GM23248 (cell line): ENCODE measurements at regions not wholly inside any gene's neighbourhood (a gene's known extent, or its start where the extent isn't known, plus 50 kb on each side); places are given as distances from the start of the nearest gene placed in this dataset.

ENCODE experiments used
- DNase-seq: peaks from one replicate; pipeline ENCODE4 v3.0.0-alpha.2; 2015
- H2AFZ ChIP-seq: fragments of 200-600 bp; sonication (generic); 2 replicates; pipeline ENCODE4 v1.6.1; 2016; ENCODE audit warnings: antibody characterized with exemption
- H3F3A ChIP-seq: fragments of 200-600 bp; sonication (generic); 2 replicates; pipeline ENCODE4 v1.6.1; 2016; ENCODE audit warnings: mild to moderate bottlenecking, antibody characterized with exemption, mixed run types; ENCODE audit not compliant: insufficient read depth
- H3K27ac ChIP-seq: fragments of 200-600 bp; sonication (generic); 2 replicates; pipeline ENCODE4 v1.5.1; 2016; ENCODE audit warnings: mild to moderate bottlenecking
- H3K27me3 ChIP-seq: fragments of 200-600 bp; sonication (generic); replicated peaks from 2 replicates; pipeline ENCODE4 v1.6.1; 2016; ENCODE audit warnings: mild to moderate bottlenecking; ENCODE audit not compliant: insufficient read depth
- H3K36me3 ChIP-seq: fragments of 200-600 bp; sonication (generic); 2 replicates; pipeline ENCODE4 v1.6.1; 2016; ENCODE audit warnings: low read depth, mild to moderate bottlenecking
- H3K4me1 ChIP-seq: fragments of 200-600 bp; sonication (generic); 2 replicates; pipeline ENCODE4 v1.6.1; 2016; ENCODE audit warnings: mild to moderate bottlenecking; ENCODE audit not compliant: insufficient read depth
- H3K4me2 ChIP-seq: fragments of 200-600 bp; sonication (generic); one replicate; pipeline ENCODE4 v1.6.1; 2016; ENCODE audit warnings: mild to moderate bottlenecking; ENCODE audit not compliant: unreplicated experiment
- H3K4me3 ChIP-seq: fragments of 200-600 bp; sonication (generic); 2 replicates; pipeline ENCODE4 v1.5.1; 2016; ENCODE audit warnings: mild to moderate bottlenecking
- H3K79me2 ChIP-seq: fragments of 200-600 bp; sonication (generic); 2 replicates; pipeline ENCODE4 v1.6.1; 2016; ENCODE audit warnings: mild to moderate bottlenecking; ENCODE audit not compliant: insufficient read depth
- H3K9ac ChIP-seq: fragments of 200-600 bp; sonication (generic); 2 replicates; pipeline ENCODE4 v1.6.1; 2016; ENCODE audit warnings: mild to moderate bottlenecking
- H3K9me2 ChIP-seq: fragments of 200-600 bp; sonication (generic); 2 replicates; pipeline ENCODE4 v1.6.1; 2016; ENCODE audit warnings: mixed run types, mild to moderate bottlenecking, moderate library complexity; ENCODE audit not compliant: insufficient read depth
- H3K9me3 ChIP-seq: fragments of 200-600 bp; sonication (generic); one replicate; pipeline ENCODE4 v1.6.1; 2017; ENCODE audit warnings: low read depth
- H4K20me1 ChIP-seq: fragments of 200-600 bp; sonication (generic); 2 replicates; pipeline ENCODE4 v1.6.0; 2016; ENCODE audit not compliant: insufficient read depth
- EZH2 ChIP-seq: fragments of 200-600 bp; sonication (generic); IDR thresholded peaks from 2 replicates; pipeline ENCODE4 v1.6.1; 2018; ENCODE audit warnings: antibody characterized with exemption, mild to moderate bottlenecking; ENCODE audit not compliant: insufficient read depth, poor library complexity, severe bottlenecking
- EZH2phosphoT487 ChIP-seq: fragments of 200-600 bp; sonication (generic); IDR thresholded peaks from 2 replicates; pipeline ENCODE4 v1.6.1; 2018; ENCODE audit warnings: antibody characterized with exemption, moderate library complexity, mild to moderate bottlenecking, low read depth; ENCODE audit not compliant: insufficient read depth
- WGBS, 2 experiments: methylation state at CpG; one replicate each; pipeline ENCODE4 v1.1.6; 2015 to 2017; ENCODE audit warnings: low lambda C conversion rate in 2 of 2, low coverage in 1 of 2; ENCODE audit errors: missing lambda C conversion rate in 2 of 2; 5-methylcytosine and 5-hydroxymethylcytosine counted together
- in situ Hi-C: fragments of 300-500 bp; cut with MboI; formaldehyde crosslinking; loops from 2 replicates; pipeline ENCODE4 v1.15.0; 2020

DNA sequence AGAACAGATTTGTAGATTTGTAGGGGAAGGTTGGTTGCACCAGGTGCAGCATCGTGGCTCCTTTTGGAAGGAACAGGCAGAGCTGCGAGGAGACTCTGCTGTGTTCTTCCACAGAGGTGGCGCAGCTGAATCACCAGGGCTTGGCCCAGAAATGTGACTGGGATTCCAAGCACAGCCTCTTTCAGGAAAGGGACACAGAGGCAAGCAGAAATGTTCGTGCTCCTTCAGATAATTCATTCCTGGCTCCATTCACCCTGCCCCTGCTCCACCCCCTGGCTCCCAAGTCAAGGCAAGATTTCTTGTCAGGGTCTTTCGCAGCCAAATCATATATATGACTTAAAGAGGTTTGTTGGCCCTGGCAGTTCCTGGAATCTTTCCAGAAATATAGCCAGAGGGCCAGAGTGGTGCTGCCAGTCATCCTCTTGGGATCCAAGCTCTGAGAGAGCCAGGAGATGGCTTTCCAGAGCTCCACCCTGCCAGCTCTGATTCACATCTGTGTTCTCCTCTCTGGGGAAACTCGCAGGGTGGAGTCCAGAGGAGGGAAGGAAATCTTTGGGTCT is 203.9 kb upstream of the TANK start:
- Histone ChIP-seq H3K4me2 (peak overlapping the region; percentile 51), H3F3A (peaks cover 17% of the 10 kb centered on the region), H4K20me1 (no peaks in the 10 kb centered on the region), H3K27me3 (no peaks in the 10 kb centered on the region), H3K9me3 (no peaks in the 10 kb centered on the region), H3K79me2 (no peaks in the 10 kb centered on the region), H3K27ac (peak overlapping the region; percentile 61), H3K9ac (peak overlapping the region; percentile 4; the same call in 1 of the 2 replicates), H3K36me3 (no peaks in the 10 kb centered on the region), H3K9me2 (no peaks in the 10 kb centered on the region), H2AFZ (peak overlapping the region; percentile 54), H3K4me3 (no peak overlapping the region), H3K4me1 (peaks cover 32% of the 10 kb centered on the region)
- in situ Hi-C loops = no loop called here
- DNase-seq = peak; percentile 89
- TF ChIP-seq EZH2 (no peak), EZH2phosphoT487 (no peak)
- 16 to 25% methylated on average over 6 of the region's 6 CpGs for WGBS, 2 experiments

DNA sequence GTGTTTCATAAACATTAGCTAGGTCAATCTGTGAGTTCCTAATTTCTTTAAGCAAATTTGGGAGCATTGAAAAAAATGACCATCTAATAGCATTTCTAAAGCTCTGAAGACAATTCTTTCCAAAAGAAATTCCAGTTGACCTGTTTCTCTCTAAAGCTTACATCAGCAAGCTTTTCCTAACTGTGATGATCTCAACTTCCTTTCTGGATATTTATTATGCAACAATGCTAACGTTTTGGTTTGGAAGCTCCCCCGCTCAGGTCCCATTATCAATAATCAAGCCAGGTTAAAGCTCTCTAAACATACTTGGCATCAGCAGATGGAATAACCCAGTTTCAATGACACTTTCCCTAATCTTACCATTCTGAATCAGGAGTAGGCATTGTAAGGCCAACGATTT is 196.3 kb upstream of the TANK start:
- Histone ChIP-seq H3K9me3 (no peaks in the 10 kb centered on the region), H3K9ac (no peak overlapping the region), H3K4me2 (peak overlapping the region; percentile 18), H3K36me3 (no peaks in the 10 kb centered on the region), H3K9me2 (no peaks in the 10 kb centered on the region), H3K27me3 (no peaks in the 10 kb centered on the region), H2AFZ (no peak overlapping the region), H3K79me2 (no peaks in the 10 kb centered on the region), H3K27ac (no peak overlapping the region), H3F3A (0 out of 2 replicates have a peak, but pooled peaks cover 6% of the 10 kb centered on the region), H3K4me1 (peaks cover 19% of the 10 kb centered on the region), H3K4me3 (no peak overlapping the region), H4K20me1 (no peaks in the 10 kb centered on the region)
- in situ Hi-C loops = no loop called here
- TF ChIP-seq EZH2phosphoT487 (no peak), EZH2 (no peak)
- peak; percentile 39 for DNase-seq
- WGBS, 2 experiments = 38 to 42% methylated on average over 3 of the region's 3 CpGs

DNA sequence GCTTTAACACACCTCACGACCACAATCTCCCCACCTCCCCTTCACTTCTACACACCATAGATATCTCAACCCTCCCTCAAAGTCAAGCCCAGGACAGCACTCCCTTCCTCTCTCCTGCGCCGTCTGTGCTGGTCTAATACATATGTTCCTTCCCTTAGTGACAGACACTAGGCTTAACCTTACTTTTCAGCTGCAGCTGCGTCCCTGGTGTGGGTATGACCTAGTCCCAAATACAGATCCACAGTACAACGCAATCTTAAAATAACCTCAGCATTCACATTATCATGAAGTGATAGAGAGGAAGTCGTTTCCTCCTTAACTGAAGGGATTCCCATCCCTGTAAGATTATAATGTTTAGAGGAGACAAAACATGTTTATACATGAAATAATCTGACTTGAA is 192.7 kb upstream of the TANK start:
- Histone ChIP-seq H3K9ac (no peak overlapping the region), H2AFZ (no peak overlapping the region), H3K4me1 (peaks cover 28% of the 10 kb centered on the region), H3K79me2 (no peaks in the 10 kb centered on the region), H3K4me2 (no peak overlapping the region), H3K9me2 (no peaks in the 10 kb centered on the region), H3K27ac (no peak overlapping the region), H3F3A (peaks cover 9% of the 10 kb centered on the region; the same call in 1 of the 2 replicates), H3K36me3 (no peaks in the 10 kb centered on the region), H3K4me3 (no peak overlapping the region), H3K27me3 (no peaks in the 10 kb centered on the region), H4K20me1 (no peaks in the 10 kb centered on the region), H3K9me3 (no peaks in the 10 kb centered on the region)
- no peak for DNase-seq
- in situ Hi-C loops = loop anchor here (5.0 kb wide), 1 partner anchor 475 kb away; the partner anchor contains the start of gene RBMS1
- TF ChIP-seq EZH2 = no peak
- 64 to 72% methylated on average over 6 of the region's 6 CpGs for WGBS, 2 experiments

DNA sequence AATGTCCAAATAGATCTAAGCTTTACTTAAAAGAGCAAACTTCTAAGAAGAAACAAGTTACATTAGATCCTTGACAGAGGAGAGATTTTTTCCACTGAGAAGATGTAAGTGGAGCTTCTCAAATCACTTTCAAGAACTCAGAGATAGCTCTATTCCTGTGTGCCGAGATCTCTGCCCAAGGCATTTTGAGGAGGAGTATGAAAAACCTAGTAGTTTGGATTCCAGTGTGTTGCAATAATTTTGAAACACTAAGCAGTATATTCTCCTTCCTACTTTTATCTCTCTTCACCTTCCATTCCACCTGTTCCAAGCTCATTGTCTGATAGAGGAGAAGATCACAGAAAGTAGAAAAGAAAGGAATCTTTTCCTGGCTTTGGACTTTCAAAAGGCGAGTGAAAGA is 192.0 kb upstream of the TANK start:
- peak; percentile 50 for DNase-seq
- no peaks in the 10 kb centered on the region for H4K20me1 ChIP-seq
- no peaks in the 10 kb centered on the region for H3K9me3 ChIP-seq
- H3K9ac ChIP-seq = 0 out of 2 replicates have a peak overlapping the region, but pooled peaks have one; percentile 10
- H3K4me3 ChIP-seq = no peak overlapping the region
- no peaks in the 10 kb centered on the region for H3K27me3 ChIP-seq
- no peaks in the 10 kb centered on the region for H3K9me2 ChIP-seq
- H3K4me1 ChIP-seq = peaks cover 28% of the 10 kb centered on the region
- no peaks in the 10 kb centered on the region for H3K36me3 ChIP-seq
- H3K27ac ChIP-seq = peak overlapping the region; percentile 3; the same call in 1 of the 2 replicates
- no peak for TF ChIP-seq EZH2phosphoT487
- TF ChIP-seq EZH2 = no peak
- in situ Hi-C loops = loop anchor here (5.0 kb wide), 1 partner anchor 476 kb away; the partner anchor contains the start of gene RBMS1
- H2AFZ ChIP-seq = peak overlapping the region; percentile 27; the same call in 1 of the 2 replicates
- no peaks in the 10 kb centered on the region for H3K79me2 ChIP-seq
- peaks cover 9% of the 10 kb centered on the region; the same call in 1 of the 2 replicates for H3F3A ChIP-seq
- 43 to 47% methylated on average over 2 of the region's 2 CpGs for WGBS, 2 experiments
- H3K4me2 ChIP-seq = no peak overlapping the region
